GM13976 (cell line): ENCODE measurements at regions not wholly inside any gene's neighbourhood (a gene's known extent, or its start where the extent isn't known, plus 50 kb on each side); places are given as distances from the start of the nearest gene placed in this dataset.

Experiments
- DNase-seq: peaks from one replicate; pipeline ENCODE4 v3.0.0; 2012; ENCODE audit warnings: low spot score
- in situ Hi-C: fragments of 300-500 bp; cut with MboI; formaldehyde crosslinking; loops from one replicate; pipeline ENCODE4 v1.12.0; 2022; ENCODE audit warnings: low sequenced_read_pairs, mixed read lengths, inconsistent platforms; ENCODE audit not compliant: unreplicated experiment
- TF ChIP-seq, protein P1 (sequence below): IDR thresholded peaks from 2 replicates; pipeline ENCODE4 v1.5.1; 2012; ENCODE audit warnings: borderline replicate concordance, mild to moderate bottlenecking; ENCODE audit not compliant: insufficient read depth; ENCODE audit errors: extremely low read depth, missing control alignments, control extremely low read depth

DNA sequence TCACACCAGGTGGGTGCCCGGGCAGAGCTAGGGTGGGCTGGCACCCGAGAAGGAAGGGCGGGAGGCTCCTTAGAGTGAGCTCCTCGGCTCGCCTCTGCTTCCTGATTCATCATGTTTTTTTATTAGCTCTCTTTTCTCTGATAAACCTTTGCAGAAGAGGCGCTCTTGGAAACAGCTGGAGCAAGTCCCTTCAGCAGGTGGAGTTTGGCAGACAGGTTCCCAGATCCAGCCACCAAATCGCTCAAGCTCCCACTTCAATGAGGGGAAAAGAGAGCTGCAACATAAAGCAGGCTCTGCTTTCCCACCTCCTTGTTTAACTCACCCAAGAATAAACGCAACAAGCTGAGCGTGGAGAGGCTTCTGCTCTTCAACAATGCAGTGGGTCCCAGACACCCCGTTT, 244.8 kb downstream of the TSHZ3 start:
- TF ChIP-seq, protein P1, sequence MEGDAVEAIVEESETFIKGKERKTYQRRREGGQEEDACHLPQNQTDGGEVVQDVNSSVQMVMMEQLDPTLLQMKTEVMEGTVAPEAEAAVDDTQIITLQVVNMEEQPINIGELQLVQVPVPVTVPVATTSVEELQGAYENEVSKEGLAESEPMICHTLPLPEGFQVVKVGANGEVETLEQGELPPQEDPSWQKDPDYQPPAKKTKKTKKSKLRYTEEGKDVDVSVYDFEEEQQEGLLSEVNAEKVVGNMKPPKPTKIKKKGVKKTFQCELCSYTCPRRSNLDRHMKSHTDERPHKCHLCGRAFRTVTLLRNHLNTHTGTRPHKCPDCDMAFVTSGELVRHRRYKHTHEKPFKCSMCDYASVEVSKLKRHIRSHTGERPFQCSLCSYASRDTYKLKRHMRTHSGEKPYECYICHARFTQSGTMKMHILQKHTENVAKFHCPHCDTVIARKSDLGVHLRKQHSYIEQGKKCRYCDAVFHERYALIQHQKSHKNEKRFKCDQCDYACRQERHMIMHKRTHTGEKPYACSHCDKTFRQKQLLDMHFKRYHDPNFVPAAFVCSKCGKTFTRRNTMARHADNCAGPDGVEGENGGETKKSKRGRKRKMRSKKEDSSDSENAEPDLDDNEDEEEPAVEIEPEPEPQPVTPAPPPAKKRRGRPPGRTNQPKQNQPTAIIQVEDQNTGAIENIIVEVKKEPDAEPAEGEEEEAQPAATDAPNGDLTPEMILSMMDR, result no peak
- in situ Hi-C loops, result no loop called here
- no peak for DNase-seq

DNA sequence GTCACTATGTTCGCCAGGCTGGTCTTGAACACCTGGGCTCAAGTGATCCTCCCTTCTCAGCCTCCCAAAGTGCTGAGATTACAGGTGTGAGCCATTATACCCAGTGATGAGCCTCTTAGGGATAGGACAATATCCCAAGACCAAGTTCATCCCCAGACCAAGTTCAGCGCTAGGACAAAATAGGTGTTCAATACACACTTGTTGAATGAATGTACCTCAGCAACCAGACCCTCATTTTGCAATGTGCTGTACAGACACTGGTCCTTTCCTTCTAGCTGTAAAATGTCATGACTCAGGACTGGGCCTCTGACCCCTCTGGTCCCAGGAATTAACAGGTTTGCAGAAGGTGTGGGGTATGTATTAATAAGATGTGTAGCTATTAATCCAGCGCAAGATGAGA, 246.0 kb downstream of the TSHZ3 start:
- no peak for DNase-seq
- in situ Hi-C loops, result no loop called here
- TF ChIP-seq, protein P1, result no peak

DNA sequence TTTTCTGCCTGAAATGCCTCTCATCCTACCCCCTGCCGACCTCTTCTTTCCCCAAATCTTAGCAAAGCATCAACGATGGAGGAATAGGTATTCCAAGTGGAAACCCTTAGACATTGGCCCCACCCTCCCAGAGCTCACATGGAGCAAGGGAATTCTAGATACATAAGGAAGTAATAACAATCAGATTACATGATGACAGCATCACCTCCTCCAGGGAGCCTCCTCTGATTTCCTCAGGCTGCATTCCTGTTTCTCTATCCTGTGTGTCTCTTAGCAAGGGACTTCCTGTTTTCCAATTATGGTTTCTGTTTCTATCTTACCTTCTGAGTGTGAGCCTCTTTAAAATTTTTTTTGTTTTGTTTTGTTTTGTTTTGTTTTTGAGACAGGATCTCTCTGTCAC, 246.6 kb downstream of the TSHZ3 start:
- TF ChIP-seq, protein P1, result no peak
- no peak for DNase-seq
- in situ Hi-C loops, result no loop called here

DNA sequence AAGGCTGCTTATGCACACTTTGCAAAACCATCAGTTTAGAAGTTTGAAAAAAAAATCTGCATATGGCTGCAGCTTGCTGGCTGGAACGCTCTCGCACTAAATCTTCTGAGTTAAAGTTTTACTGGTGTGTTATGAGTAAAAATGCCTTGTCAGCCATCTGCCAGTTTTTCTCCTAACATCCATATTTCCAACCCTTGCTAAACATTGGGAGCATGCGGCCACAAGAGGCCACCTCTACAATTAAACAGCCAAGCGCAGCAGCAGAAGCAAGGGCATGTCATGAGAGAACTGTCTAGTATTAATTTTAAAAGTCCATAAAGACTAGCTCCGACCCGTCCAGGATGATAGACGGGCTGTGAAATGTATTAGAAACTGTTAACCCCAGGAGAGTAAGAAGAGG, 248.3 kb downstream of the TSHZ3 start:
- no peak for DNase-seq
- TF ChIP-seq, protein P1, result no peak
- in situ Hi-C loops, result no loop called here

DNA sequence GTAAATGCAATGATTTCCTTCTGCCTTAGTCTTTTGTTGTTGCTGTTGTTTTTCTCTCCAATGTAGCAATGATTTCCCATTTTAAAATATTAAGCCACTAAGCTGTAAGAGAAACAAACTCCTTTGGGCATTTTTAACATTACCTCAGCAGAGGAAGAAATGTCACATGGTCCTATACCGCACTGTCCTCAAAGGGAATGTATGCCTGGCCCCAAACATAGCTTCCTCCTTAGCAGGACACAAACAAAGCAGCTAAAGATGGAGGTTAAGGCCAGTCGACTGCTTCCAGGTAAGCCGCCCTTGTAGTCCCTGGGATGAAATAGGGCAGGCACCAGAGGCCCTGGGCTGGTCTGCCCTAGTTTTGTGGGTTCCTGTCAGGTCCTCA, 249.0 kb downstream of the TSHZ3 start:
- TF ChIP-seq, protein P1, result no peak
- in situ Hi-C loops, result no loop called here
- DNase-seq, result no peak

DNA sequence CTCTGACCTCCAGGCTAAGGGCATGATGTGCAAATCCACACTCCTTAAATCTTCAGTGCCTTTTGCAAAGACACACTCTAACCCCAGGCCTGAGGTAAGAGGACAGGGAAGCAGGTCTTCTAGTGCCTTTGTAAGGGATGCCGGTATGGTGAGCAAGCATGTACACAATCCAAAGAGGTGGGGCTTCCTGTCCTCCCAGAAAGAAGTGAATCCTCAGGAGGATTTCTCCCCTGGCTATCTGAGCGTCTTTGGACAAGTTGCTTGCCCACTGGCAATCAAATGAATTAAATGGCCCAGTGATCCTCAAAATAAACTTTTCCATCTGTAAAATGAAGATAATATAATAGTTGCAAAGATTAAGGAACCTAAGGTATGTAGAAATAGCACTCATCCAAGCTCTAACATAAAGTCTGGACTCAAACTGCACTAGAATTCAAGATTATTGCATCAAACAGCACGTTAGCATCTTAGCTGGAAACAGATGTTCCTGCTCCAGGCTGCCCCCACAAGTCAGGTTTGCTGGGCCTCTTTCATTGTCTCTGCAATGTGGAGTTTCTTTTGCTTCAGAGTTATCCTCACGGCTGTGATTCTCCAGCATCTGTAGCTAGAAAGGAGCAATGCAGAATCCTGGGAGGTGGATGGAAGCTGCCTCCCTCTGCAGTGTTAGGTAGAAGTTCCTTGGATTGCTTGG, 249.6 kb downstream of the TSHZ3 start:
- in situ Hi-C loops, result no loop called here
- DNase-seq, result no peak
- TF ChIP-seq, protein P1, result no peak
